B cell (primary cell): ENCODE measurements at regions not wholly inside any gene's neighbourhood (a gene's known extent, or its start where the extent isn't known, plus 50 kb on each side); places are given as distances from the start of the nearest gene placed in this dataset.

Experiments
- ATAC-seq: fragments of 200-7000 bp; cut with Tn5 transposase; one replicate; pipeline ENCODE4 v1.10.0; 2021; ENCODE audit warnings: low read depth, mild to moderate bottlenecking, moderate number of reproducible peaks, moderate library complexity
- CTCF ChIA-PET: fragments of 350-600 bp; sonication (Branson Sonifier 250); formaldehyde crosslinking; loops from one replicate; lab custom pipeline; 2021; ENCODE audit warnings: antibody characterized with exemption, inconsistent platforms; lab: Charles Lee
- POLR2A ChIA-PET: fragments of 350-600 bp; sonication (Branson Sonifier 250); formaldehyde crosslinking; loops from one replicate; lab custom pipeline; 2021; ENCODE audit warnings: antibody characterized with exemption; lab: Charles Lee
- DNase-seq: peaks from one replicate; pipeline ENCODE4 v3.0.0; 2013
- H2AFZ ChIP-seq: 2 replicates; pipeline ENCODE4 v1.6.1; 2012; ENCODE audit warnings: mild to moderate bottlenecking, low read depth, low read length; ENCODE audit not compliant: insufficient read depth, poor library complexity, severe bottlenecking
- H3K27ac ChIP-seq, 2 donors: 1 replicate in 1 of 2; 2 replicates in 1 of 2; pipeline ENCODE4 v1.5.1; 2012 to 2013; ENCODE audit warnings: low read length in 2 of 2, mild to moderate bottlenecking in 2 of 2, moderate library complexity in 1 of 2
- H3K27me3 ChIP-seq, 4 experiments: fragments of 200-600 bp in 1 of 4; sonication (generic) in 1 of 4; replicated peaks in 1 of 4; 1 replicate in 2 of 4; 2 replicates in 2 of 4; pipeline versions ENCODE4 v1.6.1 to v1.7.0; 2013 to 2016; ENCODE audit warnings: low read length in 3 of 4, mild to moderate bottlenecking in 2 of 4, mixed read lengths in 1 of 4, moderate library complexity in 1 of 4; ENCODE audit not compliant: insufficient read depth in 4 of 4, control insufficient read depth in 3 of 4; ENCODE audit errors: control extremely low read depth in 1 of 4
- H3K36me3 ChIP-seq, 2 experiments: replicated peaks in 1 of 2; 1 replicate in 1 of 2; 2 replicates in 1 of 2; pipeline versions ENCODE4 v1.6.1 to v1.7.1; 2013; ENCODE audit warnings: low read length in 1 of 2; ENCODE audit not compliant: insufficient read depth in 2 of 2, control insufficient read depth in 1 of 2; ENCODE audit errors: control extremely low read depth in 1 of 2, extremely low read depth in 1 of 2
- H3K4me1 ChIP-seq, 2 donors: fragments of 200-600 bp in 1 of 2; sonication (generic) in 1 of 2; 1 replicate in 1 of 2; 2 replicates in 1 of 2; pipeline versions ENCODE4 v1.5.1 to v1.6.1; 2013 to 2017; ENCODE audit warnings: low read length in 2 of 2; ENCODE audit not compliant: control insufficient read depth in 2 of 2, insufficient read depth in 2 of 2
- H3K4me2 ChIP-seq: replicated peaks from 2 replicates; pipeline ENCODE3; 2012; ENCODE audit warnings: mild to moderate bottlenecking, low read depth, low read length; ENCODE audit not compliant: poor library complexity, severe bottlenecking
- H3K4me3 ChIP-seq, 5 experiments: fragments of 200-600 bp in 1 of 5; sonication (generic) in 1 of 5; 1 replicate in 3 of 5; 2 replicates in 2 of 5; pipeline versions ENCODE4 v1.5.1 to v1.7.0; 2011 to 2016; ENCODE audit warnings: low read length in 4 of 5, mild to moderate bottlenecking in 4 of 5, low read depth in 2 of 5, control low read depth in 1 of 5, moderate library complexity in 1 of 5; ENCODE audit not compliant: insufficient read depth in 1 of 5; ENCODE audit errors: control extremely low read depth in 1 of 5, extremely low read depth in 1 of 5
- H3K79me2 ChIP-seq: fragments of 200-600 bp; sonication (generic); one replicate; pipeline ENCODE4 v1.6.0; 2016; ENCODE audit warnings: low read length; ENCODE audit not compliant: control insufficient read depth, insufficient read depth
- H3K9ac ChIP-seq: fragments of 200-600 bp; sonication (generic); 2 replicates; pipeline ENCODE4 v1.6.1; 2017; ENCODE audit warnings: mild to moderate bottlenecking, low read length, moderate library complexity
- H3K9me3 ChIP-seq, 3 donors: one replicate each; pipeline versions ENCODE4 v1.6.1 to v1.7.1; 2013; ENCODE audit warnings: low read length in 2 of 3; ENCODE audit not compliant: control insufficient read depth in 2 of 3, insufficient read depth in 1 of 3; ENCODE audit errors: control extremely low read depth in 1 of 3
- H4K20me1 ChIP-seq: 2 replicates; pipeline ENCODE4 v1.6.0; 2012; ENCODE audit warnings: mild to moderate bottlenecking, low read length; ENCODE audit not compliant: insufficient read depth, control insufficient read depth, poor library complexity, severe bottlenecking
- H3K27ac Mint-ChIP-seq: one replicate; pipeline ENCODE4 v1.8.0; 2021; ENCODE audit warnings: mixed read lengths
- H3K27me3 Mint-ChIP-seq: one replicate; pipeline ENCODE4 v1.8.0; 2021; ENCODE audit warnings: mixed read lengths
- H3K4me1 Mint-ChIP-seq: one replicate; pipeline ENCODE4 v1.8.0; 2021; ENCODE audit warnings: mixed read lengths
- H3K4me3 Mint-ChIP-seq: one replicate; pipeline ENCODE4 v1.8.0; 2021; ENCODE audit warnings: mixed read lengths
- H3K9me3 Mint-ChIP-seq: one replicate; pipeline ENCODE4 v1.8.0; 2022; ENCODE audit warnings: mixed read lengths; ENCODE audit not compliant: insufficient read depth
- CTCF ChIP-seq: fragments of 200-600 bp; IDR thresholded peaks from one replicate; pipeline ENCODE4 v1.8.0; 2022; ENCODE audit warnings: antibody characterized with exemption, mild to moderate bottlenecking
- EZH2 ChIP-seq: IDR thresholded peaks from 2 replicates; pipeline ENCODE4 v1.6.1; 2012; ENCODE audit warnings: borderline replicate concordance, low read depth, mild to moderate bottlenecking, moderate library complexity, low read length; ENCODE audit not compliant: insufficient read depth, poor library complexity, severe bottlenecking
- WGBS: methylation state at CpG from one replicate; pipeline ENCODE4 v1.1.5; 2013; ENCODE audit warnings: missing lambda C conversion rate; ENCODE audit not compliant: insufficient coverage; 5-methylcytosine and 5-hydroxymethylcytosine counted together
- intact Hi-C: fragments of 100-400 bp; cut with micrococcal nuclease; formaldehyde crosslinking; loops from one replicate; pipeline ENCODE4 v1.10.0; 2022

- Histone ChIP-seq H2AFZ (no peak overlapping the region), H3K4me3 (no peak overlapping the region), H3K27ac (no peak overlapping the region), H3K4me2 (no peak overlapping the region), H3K79me2 (no peaks in the 10 kb centered on the region), H3K36me3 (no peaks in the 10 kb centered on the region), H3K9me3 (no peaks in the 10 kb centered on the region), H3K27me3 (no peaks in the 10 kb centered on the region), H3K9ac (no peak overlapping the region), H4K20me1 (no peaks in the 10 kb centered on the region), H3K4me1 (no peaks in the 10 kb centered on the region)
- 100% methylated on average over 1 of the region's 4 CpGs for WGBS
- no peaks in the 10 kb centered on the region for H3K4me1 Mint-ChIP-seq
- H3K9me3 Mint-ChIP-seq = no peaks in the 10 kb centered on the region
- ChIA-PET CTCF (no interaction called here), POLR2A (no interaction called here)
- no peak for DNase-seq
- intact Hi-C loops = no loop called here
- no peak overlapping the region for H3K4me3 Mint-ChIP-seq
- ATAC-seq = no peak
- TF ChIP-seq CTCF (no peak), EZH2 (no peak)
- H3K27ac Mint-ChIP-seq = no peak overlapping the region
- no peaks in the 10 kb centered on the region for H3K27me3 Mint-ChIP-seq
Observed at GRCh38 chr6:22476811-22477390, 92.5 kb upstream of the HDGFL1 start.

- CTCF ChIA-PET = no interaction called here
- no peak overlapping the region for H3K4me3 ChIP-seq
- ATAC-seq (no peak), DNase-seq (no peak)
- H3K4me1 ChIP-seq = no peaks in the 10 kb centered on the region
- H3K4me1 Mint-ChIP-seq = no peaks in the 10 kb centered on the region
- no peak overlapping the region for H3K27ac Mint-ChIP-seq
- no peak overlapping the region for H3K9ac ChIP-seq
- no peaks in the 10 kb centered on the region for H3K27me3 ChIP-seq
- intact Hi-C loops = no loop called here
- H3K4me2 ChIP-seq = no peak overlapping the region
- no peak overlapping the region for H3K27ac ChIP-seq
- H3K9me3 Mint-ChIP-seq = no peaks in the 10 kb centered on the region
- H3K36me3 ChIP-seq = no peaks in the 10 kb centered on the region
- no peaks in the 10 kb centered on the region for H3K27me3 Mint-ChIP-seq
- WGBS = 86% methylated on average over 1 of the region's 3 CpGs
- H3K79me2 ChIP-seq = no peaks in the 10 kb centered on the region
- H3K4me3 Mint-ChIP-seq = no peak overlapping the region
- TF ChIP-seq EZH2 (no peak), CTCF (no peak)
- H4K20me1 ChIP-seq = no peaks in the 10 kb centered on the region
- H2AFZ ChIP-seq = no peak overlapping the region
- POLR2A ChIA-PET = no interaction called here
- no peaks in the 10 kb centered on the region for H3K9me3 ChIP-seq
Observed at GRCh38 chr6:22497276-22497675, 72.1 kb upstream of the HDGFL1 start.
